GM21717 (cell line): ENCODE measurements at regions not wholly inside any gene's neighbourhood (a gene's known extent, or its start where the extent isn't known, plus 50 kb on each side); places are given as distances from the start of the nearest gene placed in this dataset.
"Not testable (repeated sequence)": the region's sequence is repeated elsewhere in the genome, so short reads cannot be mapped to it uniquely, and the experiment has no call there.

Experiments used
- ATAC-seq: cut with Tn5 transposase; IDR thresholded peaks from one replicate; pipeline ENCODE4 v1.9.1; 2021; ENCODE audit warnings: mild to moderate bottlenecking, moderate library complexity; ENCODE audit not compliant: unreplicated experiment

DNA sequence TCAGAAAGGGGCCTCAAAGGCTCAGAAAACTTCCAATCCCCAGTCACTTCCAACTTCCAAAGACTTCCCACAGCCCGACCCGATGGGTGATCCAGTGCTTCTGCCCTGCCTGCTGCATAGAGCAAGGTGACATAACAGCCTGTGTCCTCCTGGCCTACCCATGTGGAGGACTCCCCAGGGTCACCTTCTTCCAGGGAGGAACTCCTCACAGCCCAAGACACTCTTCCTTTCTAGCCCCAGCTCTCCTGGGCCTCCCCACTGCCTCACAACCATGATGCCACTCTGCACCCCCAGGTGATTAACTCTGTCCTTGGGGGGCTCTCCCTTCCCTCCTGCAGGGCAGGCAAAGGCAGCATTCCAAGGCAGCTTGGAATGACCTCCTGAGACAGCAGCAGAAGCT lies 158.4 kb upstream of the PDE1C start:
- no peak for ATAC-seq

DNA sequence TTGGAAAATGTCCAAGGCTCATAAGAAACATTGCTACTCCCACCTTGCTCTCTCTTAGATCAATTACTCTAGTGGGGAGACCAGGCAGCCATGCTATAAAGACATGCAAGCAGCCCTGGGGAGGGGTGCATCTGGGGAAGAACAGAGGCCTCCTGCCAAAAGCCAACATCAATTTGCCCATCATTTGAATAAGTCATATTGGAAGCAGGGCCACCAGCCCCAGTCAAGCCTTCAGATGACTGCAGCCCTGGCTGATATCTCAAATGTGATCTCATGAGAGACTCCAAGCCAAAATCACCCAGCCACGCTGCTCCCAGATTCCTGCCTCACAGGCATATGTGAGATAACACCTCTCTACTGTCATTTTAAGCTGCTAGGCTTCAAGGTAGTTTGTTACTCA lies 157.5 kb upstream of the PDE1C start:
- ATAC-seq: no peak

DNA sequence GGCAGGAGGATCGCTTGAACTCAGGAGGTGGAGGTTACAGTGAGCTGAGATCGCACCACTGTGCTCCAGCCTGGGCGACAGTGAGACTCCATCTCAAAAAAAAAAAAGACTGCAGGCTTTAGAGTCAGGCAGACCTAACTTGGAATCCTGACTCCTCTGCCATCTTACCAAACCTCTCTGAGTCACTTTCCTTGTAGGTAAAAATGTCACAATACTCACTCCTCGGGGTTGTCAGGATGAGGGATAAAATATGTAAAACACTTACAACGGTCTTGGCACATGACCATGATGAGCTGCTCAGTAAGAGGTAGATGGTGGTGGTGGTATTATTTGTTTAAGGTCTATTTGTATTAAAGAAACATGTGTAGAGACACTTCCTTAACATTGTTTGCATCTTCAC lies 154.1 kb upstream of the PDE1C start:
- no peak for ATAC-seq

DNA sequence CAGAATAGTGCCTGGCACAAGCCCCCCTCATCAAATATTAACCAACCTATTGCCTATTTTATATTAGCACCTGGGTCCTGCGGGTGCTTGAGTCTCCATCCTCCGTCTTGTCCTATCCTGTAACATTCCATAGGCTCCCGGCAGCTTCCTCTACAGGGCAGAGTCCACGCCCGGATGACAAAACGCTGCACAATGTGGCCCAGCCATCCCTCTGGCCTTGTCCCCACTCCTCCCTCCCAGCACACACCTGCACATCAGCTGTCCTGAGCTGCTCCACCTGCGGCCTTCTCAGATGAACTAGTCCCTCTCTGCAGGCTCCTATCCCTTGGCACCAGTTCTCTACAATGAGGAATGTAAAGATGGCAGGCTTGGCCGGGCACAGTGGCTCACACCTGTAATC lies 153.5 kb upstream of the PDE1C start:
- ATAC-seq: no peak

DNA sequence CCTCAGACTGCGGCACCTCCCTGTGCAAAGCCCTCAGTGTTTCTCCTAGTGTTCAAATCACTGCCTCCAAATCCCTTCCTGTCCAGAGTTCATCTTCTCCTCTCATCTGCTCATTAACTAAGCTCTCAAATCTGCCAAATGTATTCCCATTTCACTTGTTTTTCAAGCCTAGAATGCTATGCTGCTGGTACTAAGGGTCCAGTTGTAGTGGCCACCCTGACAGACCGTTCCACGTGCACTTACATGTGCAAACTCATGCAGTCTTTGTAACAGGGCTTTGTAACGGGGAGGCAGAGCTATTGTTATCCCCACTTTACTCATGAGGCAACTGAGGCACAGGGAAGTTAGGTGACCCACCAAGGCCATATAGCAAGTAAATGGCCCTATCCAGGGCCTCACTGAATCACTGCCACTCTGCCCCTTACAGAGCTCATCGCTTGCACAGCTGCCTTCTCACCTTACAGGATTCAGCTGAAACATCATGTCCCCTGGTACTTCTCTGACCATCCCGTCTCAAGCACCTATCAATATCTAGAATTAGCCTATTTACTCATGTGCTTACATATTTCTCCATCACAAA lies 153.0 kb upstream of the PDE1C start:
- no peak for ATAC-seq

DNA sequence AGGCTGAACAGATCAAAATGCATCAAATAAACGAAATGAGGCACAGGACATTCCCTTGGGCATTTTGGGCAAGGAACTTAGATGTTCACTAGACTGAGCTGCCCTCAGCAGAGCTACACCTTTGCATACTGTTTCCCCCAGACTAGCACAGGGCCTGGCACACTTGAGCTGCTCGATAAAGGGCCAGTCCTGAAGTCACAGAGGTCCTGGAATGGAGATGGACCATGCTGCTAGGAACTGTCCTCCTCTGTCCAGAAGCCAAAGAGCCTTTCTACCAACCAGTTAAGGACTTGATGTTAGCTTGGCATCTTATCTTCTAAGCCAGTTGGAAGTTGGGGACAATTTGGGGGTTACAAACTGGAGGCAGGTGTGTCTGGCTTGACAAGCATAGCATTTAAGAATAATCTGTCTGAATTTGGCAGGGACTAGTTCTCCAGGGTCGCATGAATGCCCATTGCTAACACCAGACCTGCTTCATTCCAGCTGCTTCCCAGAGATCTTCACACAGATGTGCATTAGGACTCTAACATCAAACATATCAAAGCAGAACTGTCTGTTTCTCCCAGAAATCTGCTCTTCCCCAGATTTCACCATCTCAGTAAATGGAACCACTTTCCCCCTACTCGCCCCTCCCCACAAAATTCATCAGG lies 152.2 kb upstream of the PDE1C start:
- ATAC-seq: no peak

DNA sequence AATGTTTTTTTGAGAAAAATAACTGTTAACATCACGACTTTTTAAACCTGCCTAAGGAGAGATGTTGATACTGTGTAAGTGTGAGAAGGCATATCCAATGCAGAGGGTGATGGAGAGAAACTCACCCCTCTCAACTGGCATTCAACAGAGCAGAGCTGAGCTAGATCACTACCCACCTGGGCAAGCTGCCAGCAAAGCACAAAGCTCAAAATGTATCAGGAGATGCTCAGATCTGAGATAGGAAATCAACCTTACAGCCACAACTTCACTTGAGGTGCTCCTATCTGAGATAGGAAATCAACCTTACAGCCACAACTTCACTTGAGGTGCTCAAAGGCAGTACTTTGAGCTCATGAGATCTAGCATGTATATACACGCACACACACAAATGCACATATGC lies 151.5 kb upstream of the PDE1C start:
- no peak for ATAC-seq

DNA sequence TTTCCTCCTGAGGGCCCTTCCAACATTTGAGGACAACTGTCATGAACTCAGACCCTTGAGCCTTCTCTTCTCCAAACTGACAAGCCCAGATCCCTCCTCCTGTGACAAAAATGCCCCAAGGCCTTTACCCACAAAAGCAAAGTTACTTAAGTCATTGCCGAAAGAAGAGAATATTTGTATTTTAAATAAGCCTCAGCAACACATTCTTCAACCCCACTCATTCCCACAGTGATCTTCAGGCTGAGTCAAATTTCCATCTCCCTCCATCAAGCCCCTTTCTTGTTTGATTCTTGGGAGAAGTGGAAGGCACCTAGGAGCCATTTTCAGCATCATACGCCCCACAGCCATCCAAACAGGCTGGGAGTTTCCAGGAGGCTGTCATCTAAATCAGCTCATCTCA lies 150.8 kb upstream of the PDE1C start:
- ATAC-seq: no peak

DNA sequence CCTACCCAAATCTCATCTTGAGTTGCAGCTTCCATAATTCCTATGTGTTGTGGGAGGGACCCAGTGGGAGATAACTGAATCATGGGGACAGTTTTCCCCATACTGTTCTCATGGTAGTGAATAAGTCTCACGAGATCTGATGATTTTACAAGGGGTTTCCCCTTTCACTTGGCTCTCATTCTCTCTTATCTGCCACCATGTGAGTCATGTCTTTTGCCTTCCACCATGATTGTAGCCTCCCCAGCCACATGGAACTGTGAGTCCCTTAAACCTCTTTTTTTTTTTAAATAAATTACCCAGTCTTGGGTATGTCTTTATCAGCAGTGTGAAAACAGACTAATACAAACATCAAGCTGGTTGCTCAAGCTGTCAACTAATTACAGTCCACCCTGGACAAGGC lies 149.6 kb upstream of the PDE1C start:
- not testable (repeated sequence) for ATAC-seq

DNA sequence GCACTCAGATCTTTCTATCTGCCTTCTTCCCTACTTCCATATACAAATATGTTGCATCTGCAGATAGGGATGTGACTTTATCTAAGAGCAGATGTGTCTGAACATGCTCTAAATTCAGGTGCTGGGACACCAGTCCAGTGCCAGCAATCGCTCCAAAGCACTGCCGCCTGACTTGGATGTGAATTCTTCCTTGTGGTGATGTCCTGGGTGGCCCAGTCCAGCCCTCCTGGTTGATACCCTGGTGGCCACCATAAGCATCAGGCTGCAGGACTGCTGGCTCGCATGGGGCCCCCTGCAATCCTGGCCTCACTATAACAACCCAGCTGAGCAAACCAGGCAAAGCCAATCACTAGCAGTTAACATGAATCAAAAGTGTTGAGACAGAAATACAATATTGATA lies 149.2 kb upstream of the PDE1C start:
- no peak for ATAC-seq

DNA sequence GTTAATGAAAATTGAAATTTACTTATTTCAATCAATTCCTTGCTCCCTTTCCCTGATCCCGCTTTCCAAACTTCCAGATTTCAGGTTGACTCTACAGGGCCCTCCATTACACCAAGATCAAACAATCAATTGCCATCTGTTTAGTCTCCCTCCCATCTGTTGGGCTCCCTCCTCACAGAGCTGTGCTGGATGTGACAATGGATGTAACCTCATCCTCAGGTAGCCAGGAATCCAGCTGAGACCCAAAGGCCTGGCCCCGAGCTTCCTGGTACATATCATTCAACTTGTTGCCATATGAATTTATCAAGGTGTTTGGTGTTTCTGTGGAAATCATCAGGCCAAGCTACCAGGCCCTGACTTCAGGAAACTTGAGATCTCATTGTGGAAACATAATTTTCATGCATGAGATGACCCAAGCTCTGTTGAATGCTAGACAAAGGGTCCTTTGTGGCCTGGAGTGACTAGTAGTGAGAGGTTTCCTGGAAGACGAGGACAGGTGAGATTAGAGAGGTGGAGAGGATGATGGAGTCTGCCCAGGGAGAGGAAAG lies 148.6 kb upstream of the PDE1C start:
- no peak for ATAC-seq

DNA sequence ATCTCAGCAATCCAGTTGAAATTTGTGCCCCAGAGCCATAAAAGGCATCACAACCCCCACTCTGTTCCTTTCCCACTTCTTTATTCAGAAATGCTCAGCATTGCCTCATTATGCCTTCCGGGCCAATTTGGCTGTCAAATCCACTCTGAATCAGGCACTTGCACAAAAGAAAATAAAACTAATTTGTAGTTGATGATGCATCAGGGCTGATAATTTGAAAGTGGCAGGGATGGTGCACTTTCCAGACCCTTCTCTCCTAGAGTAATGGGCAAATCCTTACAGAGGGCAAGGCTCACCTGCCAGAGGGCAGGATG lies 147.9 kb upstream of the PDE1C start:
- no peak for ATAC-seq

DNA sequence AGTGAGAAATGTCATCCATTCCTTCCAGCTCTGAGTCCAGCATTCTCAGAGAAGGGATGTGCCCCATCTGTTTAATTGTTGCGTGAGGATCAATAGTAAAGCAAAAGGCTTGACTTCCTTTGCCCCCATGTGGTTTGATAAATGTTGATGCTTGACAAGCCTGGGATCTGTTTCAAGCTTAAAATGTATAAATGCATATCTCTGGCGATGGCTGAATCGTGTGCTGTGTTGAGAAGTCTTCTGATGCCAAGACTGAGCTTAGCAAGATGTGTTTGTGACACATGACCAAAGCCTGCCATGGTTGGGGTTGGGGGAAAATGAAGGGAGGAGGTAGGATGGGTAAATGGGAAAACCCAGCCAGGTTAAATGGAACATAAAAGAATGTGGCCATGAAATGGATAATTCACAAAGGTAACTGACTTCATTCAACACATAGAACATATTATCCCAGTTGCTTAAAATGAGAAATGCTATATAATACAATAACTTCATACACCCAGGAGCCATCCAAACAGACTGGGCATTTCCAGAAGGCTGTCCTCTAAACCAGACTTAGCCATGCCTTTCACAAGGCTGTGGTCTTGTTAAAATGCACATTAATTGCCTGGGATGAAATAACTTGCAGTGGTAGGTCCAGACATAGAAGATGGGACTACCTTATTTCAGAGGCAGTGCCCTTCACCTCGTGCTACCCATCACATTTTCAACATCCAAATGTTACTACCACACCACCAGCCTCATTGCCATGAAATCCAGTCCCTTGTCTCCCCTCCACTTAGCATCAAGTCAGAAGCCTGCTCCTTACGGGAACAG lies 147.3 kb upstream of the PDE1C start:
- no peak for ATAC-seq

DNA sequence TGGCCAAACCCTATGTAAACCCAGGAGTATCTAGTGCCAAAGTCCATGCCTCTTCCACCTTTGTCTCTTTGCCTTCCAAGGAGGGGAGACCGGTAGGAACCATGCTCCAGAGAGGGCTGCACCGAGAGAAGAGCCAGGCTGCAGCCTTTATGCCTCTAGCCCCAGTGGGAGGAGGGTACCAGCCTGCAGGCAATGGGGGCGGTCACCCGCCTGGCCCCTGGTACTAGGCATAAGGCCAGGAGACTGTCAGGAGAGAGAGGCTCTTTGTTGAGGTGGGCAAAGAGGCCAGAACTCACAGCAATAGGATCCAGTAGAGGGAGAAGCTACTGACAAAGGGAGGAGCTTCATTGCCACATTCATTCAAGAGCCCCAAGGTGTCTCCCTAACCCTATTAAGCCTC lies 146.6 kb upstream of the PDE1C start:
- ATAC-seq: no peak

DNA sequence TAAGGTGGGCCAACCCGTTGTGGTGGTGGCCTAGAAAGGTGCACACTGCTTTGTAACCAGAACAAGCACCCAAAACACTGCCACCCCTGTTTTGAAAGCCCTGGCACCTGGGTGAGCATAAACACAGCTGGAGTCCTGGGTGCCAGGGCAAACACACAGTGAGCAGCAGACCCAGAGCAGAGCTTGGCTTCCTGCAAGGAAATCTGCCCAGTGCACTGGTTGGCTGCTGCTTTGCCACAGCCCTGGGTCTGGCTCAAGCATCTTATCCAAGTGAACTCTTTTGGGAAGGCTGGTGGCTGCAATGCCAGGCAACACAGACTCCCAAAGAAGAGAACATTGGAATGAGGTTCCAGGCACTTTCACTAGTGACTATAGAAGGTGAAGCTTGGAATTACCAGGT lies 145.5 kb upstream of the PDE1C start:
- ATAC-seq: no peak

DNA sequence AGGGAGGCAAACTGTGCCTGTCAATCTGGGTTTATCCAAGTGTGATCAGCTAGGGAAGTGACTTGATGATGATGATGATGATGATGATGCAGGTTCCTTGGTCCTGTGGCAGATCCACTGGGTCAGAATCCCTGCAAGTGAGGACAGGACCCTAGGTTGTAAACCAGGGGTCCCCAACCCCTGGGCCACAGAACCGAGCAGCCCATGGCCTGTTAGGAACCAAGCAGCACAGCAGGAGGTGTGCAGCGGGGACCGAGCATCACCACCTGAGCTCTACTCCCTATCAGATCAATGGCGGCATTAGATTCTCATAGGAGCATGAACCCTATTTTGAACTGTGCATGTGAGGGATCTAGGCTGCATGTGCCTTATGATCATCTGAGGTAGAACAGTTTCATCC lies 144.7 kb upstream of the PDE1C start:
- no peak for ATAC-seq

DNA sequence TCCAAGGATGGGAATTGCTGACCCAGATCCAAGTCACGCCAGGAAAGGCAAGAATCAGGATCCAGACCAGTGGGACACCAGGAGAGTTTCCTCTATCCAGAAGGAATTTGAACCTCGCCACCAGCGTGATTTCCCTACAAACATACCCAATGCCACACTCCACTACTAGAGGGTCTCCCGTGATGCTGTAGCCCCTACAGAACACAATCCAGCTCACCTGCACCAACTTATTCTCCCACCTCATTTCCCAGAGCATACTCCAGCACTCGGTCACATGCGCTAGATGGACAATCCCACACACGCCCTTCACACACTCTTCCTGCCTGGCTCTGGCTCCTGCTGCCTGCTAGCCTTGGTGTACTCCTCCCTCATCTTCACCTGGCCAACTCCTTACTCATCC lies 142.1 kb upstream of the PDE1C start:
- ATAC-seq: no peak

DNA sequence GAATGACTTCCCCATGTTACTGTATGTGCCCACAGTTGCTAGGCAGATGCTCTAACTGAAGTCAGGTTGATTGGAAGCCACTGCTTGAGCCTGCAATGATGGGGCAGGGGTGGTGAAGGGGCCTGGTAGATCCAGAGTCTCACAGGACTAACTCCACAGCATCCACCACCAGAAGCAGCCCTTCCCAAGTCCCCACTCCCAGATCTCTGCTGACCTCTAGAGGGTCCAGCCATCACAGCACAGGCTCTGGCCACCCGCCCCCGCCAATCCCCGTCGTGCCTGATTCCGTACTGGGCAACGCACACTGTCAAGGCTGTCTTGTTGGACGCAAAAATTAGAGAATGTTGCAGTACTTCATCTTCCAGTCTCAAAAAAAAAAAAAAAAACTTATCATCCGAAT lies 136.8 kb upstream of the PDE1C start:
- ATAC-seq: no peak

DNA sequence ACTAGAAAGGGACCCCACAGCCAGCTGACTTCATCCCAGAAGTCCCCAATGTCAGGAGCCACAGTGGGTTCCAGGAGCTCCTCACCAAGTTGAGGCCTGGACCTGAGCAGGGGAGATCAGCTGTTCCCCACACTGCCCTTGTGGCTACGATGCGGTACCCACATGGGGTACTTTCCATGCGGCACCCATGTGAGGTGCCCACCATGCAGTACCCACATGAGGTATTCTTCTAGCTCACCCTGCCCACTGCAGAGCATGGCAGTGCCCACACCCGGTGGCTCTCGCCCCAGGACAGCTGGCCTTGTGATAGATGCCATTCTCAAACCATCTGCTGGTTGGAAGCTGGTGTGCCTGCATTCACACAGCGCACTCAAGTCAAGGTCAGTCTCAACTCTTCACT lies 136.3 kb upstream of the PDE1C start:
- no peak for ATAC-seq

DNA sequence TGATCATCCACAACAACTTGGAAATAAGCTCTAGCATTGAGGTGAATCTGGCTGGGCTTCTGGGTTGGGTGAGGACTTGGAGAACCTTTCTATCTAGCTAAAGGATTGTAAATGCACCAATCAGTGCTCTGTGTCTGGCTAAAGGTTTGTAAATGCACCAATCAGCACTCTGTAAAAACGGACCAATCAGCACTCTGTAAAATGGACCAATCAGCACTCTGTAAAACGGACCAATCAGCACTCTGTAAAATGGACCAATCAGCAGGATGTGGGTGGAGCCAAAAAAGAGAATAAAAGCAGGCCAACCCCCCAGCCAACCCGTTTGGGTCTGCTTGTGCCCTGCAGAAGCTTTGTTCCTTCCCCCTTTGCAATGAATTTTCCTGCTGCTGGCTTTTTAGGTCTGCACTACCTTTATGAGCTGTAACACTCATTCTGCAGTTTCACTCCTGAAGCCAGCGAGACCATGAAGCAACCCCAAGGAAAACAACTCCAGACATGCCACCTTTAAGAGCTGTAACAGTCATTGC lies 135.2 kb upstream of the PDE1C start:
- not testable (repeated sequence) for ATAC-seq

DNA sequence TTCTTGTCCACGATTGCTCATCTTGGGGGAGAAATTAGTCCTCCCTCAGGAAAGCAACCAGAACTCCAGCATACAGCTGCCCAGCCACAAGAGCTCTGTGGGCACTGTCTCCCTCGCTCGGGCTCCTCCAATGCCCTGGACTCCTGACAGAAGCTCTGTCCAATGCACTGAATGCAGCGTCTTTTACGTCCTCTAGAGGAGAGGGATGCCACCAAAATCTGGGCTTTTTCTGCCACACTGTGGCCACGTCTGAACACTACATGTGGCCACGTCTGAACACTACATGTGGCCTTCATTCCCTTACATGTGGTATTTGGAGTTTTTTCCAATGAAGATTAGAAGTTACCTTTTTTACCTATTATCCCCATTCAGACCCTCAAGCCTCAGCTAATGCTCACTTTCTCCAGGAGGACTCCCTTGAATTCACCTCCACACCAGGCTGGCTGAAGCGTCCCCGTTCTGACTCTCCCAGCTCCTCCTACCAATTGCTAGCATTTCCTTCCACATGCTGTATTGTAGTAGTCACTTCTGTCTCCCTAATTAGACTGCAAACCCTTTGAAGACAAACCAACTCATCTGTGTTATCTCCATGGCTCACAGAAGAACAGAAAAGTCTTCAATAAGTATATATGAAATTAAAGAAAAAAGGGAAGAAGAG lies 134.3 kb upstream of the PDE1C start:
- no peak for ATAC-seq

DNA sequence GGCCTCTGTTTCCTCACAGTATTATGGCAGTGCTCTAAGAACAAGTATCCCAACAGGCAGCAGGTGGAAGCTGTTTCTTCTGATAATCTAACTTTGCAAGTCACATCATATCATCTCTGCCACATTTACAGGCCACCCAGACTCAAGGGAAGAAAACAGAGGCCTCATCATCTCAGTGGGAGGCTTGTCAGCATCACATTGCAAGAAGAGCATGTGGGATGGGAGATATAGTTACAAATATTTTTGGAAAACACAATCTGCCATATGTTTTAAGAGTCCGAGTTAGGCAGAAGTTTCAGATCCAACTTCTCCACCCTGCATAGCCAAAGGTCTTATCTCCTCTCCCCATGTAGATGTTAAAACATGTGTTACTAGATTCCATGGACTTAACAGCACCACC lies 130.4 kb upstream of the PDE1C start:
- ATAC-seq: no peak
